Panc1 (cell line): ENCODE measurements at regions not wholly inside any gene's neighbourhood (a gene's known extent, or its start where the extent isn't known, plus 50 kb on each side); places are given as distances from the start of the nearest gene placed in this dataset.

Experiments used
- ATAC-seq: fragments of 200-7000 bp; cut with Tn5 transposase; 2 replicates; pipeline ENCODE4 v1.9.1; 2020; ENCODE audit warnings: mild to moderate bottlenecking, moderate library complexity
- BruUV-seq: library from RNA; stranded (reverse); fragments of 400-500 nt; replicated peaks from 2 replicates; lab custom pipeline; 2021; lab: Mats Ljungman, UMichigan
- CTCF ChIA-PET: fragments of 300-600 bp; sonication (Branson Sonifier 250); formaldehyde crosslinking; loops from one replicate; lab custom pipeline; 2022; ENCODE audit warnings: antibody characterized with exemption; lab: Charles Lee
- POLR2A ChIA-PET: fragments of 300-600 bp; sonication (Branson Sonifier 250); formaldehyde crosslinking; loops from one replicate; lab custom pipeline; 2022; ENCODE audit warnings: antibody characterized with exemption; lab: Charles Lee
- DNase-seq: peaks from one replicate; pipeline ENCODE4 v3.0.0-alpha.2; 2010; ENCODE audit warnings: low read depth, low spot score
- H3K27ac ChIP-seq: 2 replicates; pipeline ENCODE4 v1.5.1; 2011; ENCODE audit warnings: mild to moderate bottlenecking, low read length, inconsistent platforms
- H3K27me3 ChIP-seq: fragments of 200-500 bp; sonication (Bioruptor generic); 2 replicates; pipeline ENCODE4 v1.6.0; 2014; ENCODE audit warnings: low read length, inconsistent platforms; ENCODE audit not compliant: control insufficient read depth, insufficient read depth
- H3K36me3 ChIP-seq: fragments of 200-500 bp; sonication (Bioruptor generic); 2 replicates; pipeline ENCODE4 v1.5.1; 2014; ENCODE audit warnings: inconsistent platforms, mild to moderate bottlenecking, low read length, moderate library complexity; ENCODE audit not compliant: control insufficient read depth, insufficient read depth
- H3K4me1 ChIP-seq: 2 replicates; pipeline ENCODE4 v1.5.1; 2011; ENCODE audit warnings: inconsistent platforms, mild to moderate bottlenecking, low read length, moderate library complexity; ENCODE audit not compliant: control insufficient read depth, insufficient read depth
- H3K4me3 ChIP-seq, 2 experiments: 2 replicates each; pipeline ENCODE4 v1.5.1; 2011 to 2012; ENCODE audit warnings: low read depth in 2 of 2, low read length in 2 of 2, mild to moderate bottlenecking in 2 of 2, inconsistent platforms in 1 of 2, moderate library complexity in 1 of 2
- H3K9me3 ChIP-seq: fragments of 200-500 bp; sonication (Bioruptor generic); 2 replicates; pipeline ENCODE4 v1.5.1; 2014; ENCODE audit warnings: low read depth, mild to moderate bottlenecking, inconsistent platforms, low read length, moderate library complexity; ENCODE audit not compliant: control insufficient read depth, insufficient read depth
- POLR2AphosphoS5 ChIP-seq: IDR thresholded peaks from 2 replicates; pipeline ENCODE4 v1.6.1; 2012; ENCODE audit warnings: mild to moderate bottlenecking, low read depth, low read length, moderate library complexity
- SIN3A ChIP-seq: IDR thresholded peaks from 2 replicates; pipeline ENCODE4 v1.6.1; 2012; ENCODE audit warnings: low read depth, mild to moderate bottlenecking, low read length, moderate library complexity, borderline replicate concordance; ENCODE audit not compliant: insufficient read depth
- TCF7L2 ChIP-seq: IDR thresholded peaks from 2 replicates; pipeline ENCODE4 v1.6.1; 2011; ENCODE audit warnings: mild to moderate bottlenecking, low read depth, low read length, inconsistent platforms
- in situ Hi-C: cut with HindIII; loops from 2 replicates; pipeline ENCODE4 v1.10.0; 2016; ENCODE audit warnings: low sequenced_read_pairs, low pct_unique_long_range_greater_than_20kb
- intact Hi-C: fragments of 100-400 bp; cut with micrococcal nuclease; formaldehyde crosslinking; loops from one replicate; pipeline ENCODE4 v1.10.0; 2022; ENCODE audit not compliant: unreplicated experiment
- TF ChIP-seq, protein P1 (sequence below): fragments of 450-650 bp; IDR thresholded peaks from 2 replicates; pipeline ENCODE4 v1.5.1; 2017; ENCODE audit warnings: mild to moderate bottlenecking
- TF ChIP-seq, protein P2 (sequence below), 2 experiments: IDR thresholded peaks; 2 replicates each; pipeline ENCODE4 v1.6.1; 2011 to 2012; ENCODE audit warnings: low read depth in 2 of 2, control low read depth in 1 of 2, low read length in 1 of 2, mild to moderate bottlenecking in 1 of 2, moderate library complexity in 1 of 2; ENCODE audit not compliant: insufficient read depth in 1 of 2

DNA sequence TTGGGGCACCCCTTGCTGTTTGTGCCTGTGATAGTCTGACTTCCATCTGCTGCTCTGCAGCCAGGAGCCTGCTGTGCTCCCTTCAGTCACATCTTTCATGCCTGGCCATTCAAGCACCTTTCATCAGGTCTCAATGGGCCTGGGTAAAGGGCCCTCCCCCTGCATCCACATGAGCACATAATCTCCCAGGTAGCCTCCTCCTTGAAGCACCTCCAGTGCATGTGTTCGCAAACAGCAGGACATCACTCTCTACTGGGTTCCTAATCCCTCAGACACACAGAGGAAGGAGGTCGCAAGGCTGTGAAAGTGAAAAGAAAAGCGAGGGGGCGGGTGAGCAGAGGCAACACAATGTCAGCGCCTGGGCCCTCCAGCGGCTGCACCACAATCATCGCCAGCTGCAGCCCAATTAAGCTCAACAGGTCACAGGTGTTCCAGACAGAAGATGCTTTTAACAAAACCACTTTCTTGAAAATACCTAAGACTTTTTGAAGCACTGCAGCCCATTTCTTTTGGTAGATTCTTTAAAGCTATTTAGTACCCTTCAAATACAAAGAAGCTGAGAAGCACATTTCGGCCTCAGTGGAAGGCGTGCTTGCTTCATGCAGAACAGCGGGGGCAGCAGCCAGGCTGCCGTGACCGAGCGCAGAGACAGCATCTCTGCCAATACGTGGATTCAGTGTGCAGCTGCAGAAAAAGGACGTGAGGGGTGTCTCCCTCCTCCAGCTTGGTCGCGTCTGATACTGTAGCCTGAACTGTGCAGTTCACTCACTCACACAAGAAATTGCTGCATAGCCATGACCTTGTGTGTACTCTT, 92.2 kb upstream of the SPRY1 start:
- DNase-seq (no peak), ATAC-seq (no peak)
- H3K4me3 ChIP-seq, result no peak overlapping the region
- TF ChIP-seq TCF7L2 (no peak), SIN3A (no peak), POLR2AphosphoS5 (no peak)
- TF ChIP-seq, protein P1, sequence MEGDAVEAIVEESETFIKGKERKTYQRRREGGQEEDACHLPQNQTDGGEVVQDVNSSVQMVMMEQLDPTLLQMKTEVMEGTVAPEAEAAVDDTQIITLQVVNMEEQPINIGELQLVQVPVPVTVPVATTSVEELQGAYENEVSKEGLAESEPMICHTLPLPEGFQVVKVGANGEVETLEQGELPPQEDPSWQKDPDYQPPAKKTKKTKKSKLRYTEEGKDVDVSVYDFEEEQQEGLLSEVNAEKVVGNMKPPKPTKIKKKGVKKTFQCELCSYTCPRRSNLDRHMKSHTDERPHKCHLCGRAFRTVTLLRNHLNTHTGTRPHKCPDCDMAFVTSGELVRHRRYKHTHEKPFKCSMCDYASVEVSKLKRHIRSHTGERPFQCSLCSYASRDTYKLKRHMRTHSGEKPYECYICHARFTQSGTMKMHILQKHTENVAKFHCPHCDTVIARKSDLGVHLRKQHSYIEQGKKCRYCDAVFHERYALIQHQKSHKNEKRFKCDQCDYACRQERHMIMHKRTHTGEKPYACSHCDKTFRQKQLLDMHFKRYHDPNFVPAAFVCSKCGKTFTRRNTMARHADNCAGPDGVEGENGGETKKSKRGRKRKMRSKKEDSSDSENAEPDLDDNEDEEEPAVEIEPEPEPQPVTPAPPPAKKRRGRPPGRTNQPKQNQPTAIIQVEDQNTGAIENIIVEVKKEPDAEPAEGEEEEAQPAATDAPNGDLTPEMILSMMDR, result no peak
- TF ChIP-seq, protein P2, sequence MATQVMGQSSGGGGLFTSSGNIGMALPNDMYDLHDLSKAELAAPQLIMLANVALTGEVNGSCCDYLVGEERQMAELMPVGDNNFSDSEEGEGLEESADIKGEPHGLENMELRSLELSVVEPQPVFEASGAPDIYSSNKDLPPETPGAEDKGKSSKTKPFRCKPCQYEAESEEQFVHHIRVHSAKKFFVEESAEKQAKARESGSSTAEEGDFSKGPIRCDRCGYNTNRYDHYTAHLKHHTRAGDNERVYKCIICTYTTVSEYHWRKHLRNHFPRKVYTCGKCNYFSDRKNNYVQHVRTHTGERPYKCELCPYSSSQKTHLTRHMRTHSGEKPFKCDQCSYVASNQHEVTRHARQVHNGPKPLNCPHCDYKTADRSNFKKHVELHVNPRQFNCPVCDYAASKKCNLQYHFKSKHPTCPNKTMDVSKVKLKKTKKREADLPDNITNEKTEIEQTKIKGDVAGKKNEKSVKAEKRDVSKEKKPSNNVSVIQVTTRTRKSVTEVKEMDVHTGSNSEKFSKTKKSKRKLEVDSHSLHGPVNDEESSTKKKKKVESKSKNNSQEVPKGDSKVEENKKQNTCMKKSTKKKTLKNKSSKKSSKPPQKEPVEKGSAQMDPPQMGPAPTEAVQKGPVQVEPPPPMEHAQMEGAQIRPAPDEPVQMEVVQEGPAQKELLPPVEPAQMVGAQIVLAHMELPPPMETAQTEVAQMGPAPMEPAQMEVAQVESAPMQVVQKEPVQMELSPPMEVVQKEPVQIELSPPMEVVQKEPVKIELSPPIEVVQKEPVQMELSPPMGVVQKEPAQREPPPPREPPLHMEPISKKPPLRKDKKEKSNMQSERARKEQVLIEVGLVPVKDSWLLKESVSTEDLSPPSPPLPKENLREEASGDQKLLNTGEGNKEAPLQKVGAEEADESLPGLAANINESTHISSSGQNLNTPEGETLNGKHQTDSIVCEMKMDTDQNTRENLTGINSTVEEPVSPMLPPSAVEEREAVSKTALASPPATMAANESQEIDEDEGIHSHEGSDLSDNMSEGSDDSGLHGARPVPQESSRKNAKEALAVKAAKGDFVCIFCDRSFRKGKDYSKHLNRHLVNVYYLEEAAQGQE (IDR thresholded peaks at IDR 0.05; ENCODE audit: insufficient read depth in 1 of 2, low read depth in 2 of 2, low read length in 1 of 2), result no peak
- no peak overlapping the region for H3K27ac ChIP-seq
- no TSS peak for BruUV-seq
- intact Hi-C loops (no loop called here), in situ Hi-C loops (no loop called here)
- ChIA-PET CTCF (interaction anchor here (0.6 kb wide), 1 partner anchor 503 kb away, joined by 5 read pairs; no protein-coding TSS in a partner anchor), POLR2A (no interaction called here)
- H3K4me1 ChIP-seq, result no peaks in the 10 kb centered on the region
- no peaks in the 10 kb centered on the region for H3K9me3 ChIP-seq
- H3K27me3 ChIP-seq, result no peaks in the 10 kb centered on the region
- no peaks in the 10 kb centered on the region for H3K36me3 ChIP-seq

DNA sequence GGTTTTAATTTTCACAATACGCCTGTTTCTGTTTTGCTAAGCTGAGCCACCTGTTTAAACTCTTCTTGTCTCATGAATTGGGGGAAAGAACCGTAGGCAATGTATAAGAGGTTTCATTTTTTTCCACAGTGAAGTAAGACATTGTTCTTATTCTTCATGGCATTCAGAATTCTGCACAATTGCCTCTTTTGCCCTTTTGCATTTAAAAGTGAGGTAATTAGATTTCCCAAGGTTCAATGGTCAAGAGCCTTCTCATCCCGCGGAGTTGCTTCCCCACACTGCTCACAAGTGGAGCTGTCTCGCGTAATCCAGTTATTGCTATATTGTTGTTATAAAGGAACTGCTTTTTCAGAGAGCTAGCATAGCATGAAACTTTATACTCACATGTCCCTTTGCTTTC, 90.9 kb upstream of the SPRY1 start:
- POLR2A ChIA-PET, result no interaction called here

More for the DNA sequence above, 90.9 kb upstream of the SPRY1 start:
- no peak overlapping the region for H3K27ac ChIP-seq
- TF ChIP-seq SIN3A, result no peak
- TF ChIP-seq, protein P2 (IDR thresholded peaks at IDR 0.05; ENCODE audit: insufficient read depth in 1 of 2, low read depth in 2 of 2, low read length in 1 of 2), result no peak
- TF ChIP-seq, protein P1, result no peak
- no peak for TF ChIP-seq TCF7L2
- no peak for TF ChIP-seq POLR2AphosphoS5
- DNase-seq (no peak), ATAC-seq (no peak)
- no peaks in the 10 kb centered on the region for H3K4me1 ChIP-seq
- no TSS peak for BruUV-seq
- in situ Hi-C loops, result no loop called here
- no peaks in the 10 kb centered on the region for H3K9me3 ChIP-seq
- no peaks in the 10 kb centered on the region for H3K36me3 ChIP-seq
- CTCF ChIA-PET, result no interaction called here
- intact Hi-C loops, result no loop called here
- no peaks in the 10 kb centered on the region for H3K27me3 ChIP-seq
- H3K4me3 ChIP-seq, result no peak overlapping the region
